SJSA1 (cell line): ENCODE measurements at regions not wholly inside any gene's neighbourhood (a gene's known extent, or its start where the extent isn't known, plus 50 kb on each side); places are given as distances from the start of the nearest gene placed in this dataset.
"Not testable (repeated sequence)": the region's sequence is repeated elsewhere in the genome, so short reads cannot be mapped to it uniquely, and the experiment has no call there.

Source experiments
- DNase-seq, 2 experiments: peaks; one replicate each; pipeline ENCODE4 v3.0.0-alpha.2; 2015 to 2020; ENCODE audit warnings: low spot score in 2 of 2, low read depth in 1 of 2
- H3K27ac ChIP-seq: fragments of 250-450 bp; sonication (Bioruptor Pico); 2 replicates; pipeline ENCODE4 v1.5.1; 2020; ENCODE audit warnings: mild to moderate bottlenecking, moderate library complexity
- H3K27me3 ChIP-seq: fragments of 250-450 bp; sonication (Bioruptor Pico); replicated peaks from 2 replicates; pipeline ENCODE4 v1.5.1; 2020; ENCODE audit warnings: mild to moderate bottlenecking, moderate library complexity
- H3K36me3 ChIP-seq: fragments of 250-450 bp; sonication (Bioruptor Pico); 2 replicates; pipeline ENCODE4 v1.5.1; 2020; ENCODE audit warnings: mild to moderate bottlenecking
- H3K4me1 ChIP-seq: fragments of 250-450 bp; sonication (Bioruptor Pico); replicated peaks from 2 replicates; pipeline ENCODE4 v1.6.1; 2021; ENCODE audit warnings: mild to moderate bottlenecking
- H3K4me3 ChIP-seq: fragments of 250-450 bp; sonication (Bioruptor Pico); 2 replicates; pipeline ENCODE4 v1.5.1; 2020; ENCODE audit warnings: mild to moderate bottlenecking
- H3K9me3 ChIP-seq: fragments of 250-450 bp; sonication (Bioruptor Pico); replicated peaks from 2 replicates; pipeline ENCODE4 v1.5.1; 2020; ENCODE audit warnings: mild to moderate bottlenecking

GRCh38 chr2:125364192-125364983 lies 1291.6 kb upstream of the GYPC start:
- no peaks in the 10 kb centered on the region for H3K27me3 ChIP-seq
- DNase-seq: no peak
- no peak overlapping the region for H3K27ac ChIP-seq
- H3K4me3 ChIP-seq: no peak overlapping the region
- H3K9me3 ChIP-seq: no peaks in the 10 kb centered on the region; the same call in 1 of the 2 replicates
- H3K4me1 ChIP-seq: no peaks in the 10 kb centered on the region
- no peaks in the 10 kb centered on the region for H3K36me3 ChIP-seq

DNA sequence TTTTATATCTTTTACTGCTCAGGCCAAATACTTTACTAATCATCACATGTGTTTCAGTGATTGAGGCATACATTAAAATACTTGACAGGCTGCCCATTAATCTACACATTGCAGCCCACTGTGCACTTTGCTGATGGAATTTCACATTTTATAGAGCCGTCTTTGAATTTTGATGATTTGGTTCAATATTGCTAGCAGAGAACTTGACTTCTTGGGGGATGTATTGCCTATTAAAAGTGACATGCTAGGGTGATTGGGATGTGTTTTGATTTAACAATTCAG lies 1291.0 kb upstream of the GYPC start:
- no peak for DNase-seq
- no peak overlapping the region for H3K27ac ChIP-seq
- no peak overlapping the region for H3K4me3 ChIP-seq
- H3K9me3 ChIP-seq: no peaks in the 10 kb centered on the region; the same call in 1 of the 2 replicates
- H3K36me3 ChIP-seq: no peaks in the 10 kb centered on the region
- H3K27me3 ChIP-seq: no peaks in the 10 kb centered on the region
- no peaks in the 10 kb centered on the region for H3K4me1 ChIP-seq

- DNase-seq: no peak
- H3K9me3 ChIP-seq: no peaks in the 10 kb centered on the region
- H3K27me3 ChIP-seq: no peaks in the 10 kb centered on the region
- H3K4me3 ChIP-seq: no peak overlapping the region
- no peaks in the 10 kb centered on the region for H3K36me3 ChIP-seq
- H3K27ac ChIP-seq: no peak overlapping the region
- H3K4me1 ChIP-seq: no peaks in the 10 kb centered on the region
Observed at GRCh38 chr2:125371867-125372266, 1284.1 kb upstream of the GYPC start.

DNA sequence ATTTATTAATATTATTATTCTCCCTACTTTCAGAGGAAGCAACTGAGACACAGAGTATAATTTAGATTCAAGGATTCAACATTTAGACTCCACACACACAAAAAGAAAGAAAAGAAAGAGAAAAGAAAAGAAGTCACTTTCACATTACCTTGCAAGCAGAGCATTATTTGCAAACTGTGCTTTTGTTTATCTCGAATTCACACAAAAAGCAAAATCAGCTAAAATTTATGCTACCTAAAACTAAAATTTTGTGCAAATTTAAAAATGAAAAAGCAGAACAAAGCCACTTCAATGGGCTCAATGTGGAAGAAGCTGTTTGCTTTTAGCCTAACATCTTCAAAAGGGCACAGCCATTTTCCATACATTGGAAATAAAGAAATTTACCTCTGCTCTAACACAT lies 1282.7 kb upstream of the GYPC start:
- Histone ChIP-seq H3K36me3 (no peaks in the 10 kb centered on the region), H3K9me3 (no peaks in the 10 kb centered on the region), H3K4me3 (no peak overlapping the region), H3K4me1 (no peaks in the 10 kb centered on the region), H3K27ac (no peak overlapping the region), H3K27me3 (no peaks in the 10 kb centered on the region)
- DNase-seq: no peak

DNA sequence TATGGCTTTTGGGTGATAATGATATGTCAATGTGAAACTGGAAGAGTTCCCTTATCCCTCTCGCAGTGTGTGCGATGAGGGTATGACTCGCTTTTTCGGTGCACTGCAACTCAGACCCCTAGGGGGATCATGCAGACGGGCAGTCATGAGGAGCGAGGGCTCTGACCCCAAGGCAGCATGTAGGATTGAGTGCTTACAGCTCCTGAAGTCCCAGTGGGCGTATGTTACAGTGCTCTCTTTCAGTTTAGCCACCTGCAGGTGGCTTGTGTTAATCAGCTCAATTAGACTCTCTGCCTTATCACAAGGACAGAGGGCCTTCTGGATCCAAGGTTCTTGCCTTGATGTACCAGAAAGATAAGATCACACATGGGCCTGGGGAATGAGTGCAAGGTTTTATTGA lies 1269.9 kb upstream of the GYPC start:
- Histone ChIP-seq H3K4me1 (no peaks in the 10 kb centered on the region), H3K4me3 (no peak overlapping the region), H3K9me3 (no peaks in the 10 kb centered on the region), H3K36me3 (no peaks in the 10 kb centered on the region), H3K27me3 (no peaks in the 10 kb centered on the region), H3K27ac (no peak overlapping the region)
- no peak for DNase-seq

- peaks cover 8% of the 10 kb centered on the region; the same call in 1 of the 2 replicates for H3K27me3 ChIP-seq
- no peaks in the 10 kb centered on the region for H3K36me3 ChIP-seq
- no peaks in the 10 kb centered on the region for H3K9me3 ChIP-seq
- DNase-seq: no peak
- no peaks in the 10 kb centered on the region for H3K4me1 ChIP-seq
- no peak overlapping the region for H3K4me3 ChIP-seq
- no peak overlapping the region for H3K27ac ChIP-seq
Observed at GRCh38 chr2:125397535-125398251, 1258.3 kb upstream of the GYPC start.

DNA sequence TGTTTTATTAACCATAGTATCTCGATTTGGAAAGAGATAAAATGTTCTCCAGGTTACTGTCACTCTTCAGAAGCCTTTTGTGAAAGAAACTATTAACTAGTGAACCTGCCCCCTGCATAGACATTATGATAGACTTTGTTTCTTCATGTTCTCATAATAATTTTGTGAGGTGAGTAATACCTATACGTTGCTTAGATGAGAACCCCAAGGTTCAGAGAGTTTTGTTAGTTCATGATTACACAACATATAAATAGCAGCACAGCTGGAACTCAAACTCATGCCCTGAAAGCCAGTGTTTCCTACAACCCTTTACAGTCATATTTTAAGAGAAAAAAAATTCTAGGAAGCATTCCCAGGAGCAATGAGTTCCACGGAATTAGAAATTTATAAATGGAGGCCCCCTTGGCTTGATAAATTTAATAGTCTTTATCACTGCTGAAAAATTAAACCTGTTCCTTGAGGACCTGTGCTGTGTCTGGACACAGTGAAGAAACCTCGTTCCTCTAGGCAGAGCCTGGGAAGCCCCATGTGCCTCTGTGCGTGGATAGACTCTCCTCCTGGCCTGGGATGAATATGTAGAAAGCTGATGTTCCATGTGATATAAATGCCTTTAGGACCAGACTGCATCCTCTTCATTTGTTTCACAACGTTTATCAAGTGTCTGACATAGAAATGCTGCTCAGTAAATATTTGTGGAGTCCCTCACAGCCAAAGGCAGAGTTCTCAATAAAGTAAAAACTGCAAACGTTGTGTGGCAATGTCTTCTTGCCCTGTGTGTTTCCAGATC lies 1257.0 kb upstream of the GYPC start:
- Histone ChIP-seq H3K4me3 (no peak overlapping the region), H3K36me3 (no peaks in the 10 kb centered on the region), H3K9me3 (no peaks in the 10 kb centered on the region), H3K27ac (no peak overlapping the region), H3K4me1 (no peaks in the 10 kb centered on the region), H3K27me3 (peaks cover 8% of the 10 kb centered on the region; the same call in 1 of the 2 replicates)
- DNase-seq: no peak

DNA sequence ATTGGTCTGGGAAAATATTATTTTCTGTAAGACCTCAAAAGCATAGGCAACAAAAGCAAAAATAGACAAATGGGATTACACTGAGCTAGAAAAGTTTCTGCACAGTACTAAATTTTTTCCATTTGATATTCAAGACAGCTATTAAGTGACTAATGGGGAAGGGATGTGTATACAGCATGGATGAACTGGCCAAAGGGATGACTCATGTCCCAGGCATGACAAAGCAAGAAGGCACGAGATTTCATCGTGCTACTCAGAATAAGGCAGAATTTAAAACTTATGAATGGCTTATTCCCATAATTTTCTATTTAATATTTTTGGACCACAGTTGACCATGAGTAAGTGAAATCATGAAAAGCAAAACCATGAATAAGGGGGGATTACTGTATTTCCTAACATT lies 1250.1 kb upstream of the GYPC start:
- Histone ChIP-seq H3K36me3 (no peaks in the 10 kb centered on the region), H3K9me3 (no peaks in the 10 kb centered on the region), H3K4me3 (no peak overlapping the region), H3K27ac (peak overlapping the region; percentile 75), H3K4me1 (peaks cover 16% of the 10 kb centered on the region), H3K27me3 (no peaks in the 10 kb centered on the region)
- peak; percentile 65 to 81 for DNase-seq

DNA sequence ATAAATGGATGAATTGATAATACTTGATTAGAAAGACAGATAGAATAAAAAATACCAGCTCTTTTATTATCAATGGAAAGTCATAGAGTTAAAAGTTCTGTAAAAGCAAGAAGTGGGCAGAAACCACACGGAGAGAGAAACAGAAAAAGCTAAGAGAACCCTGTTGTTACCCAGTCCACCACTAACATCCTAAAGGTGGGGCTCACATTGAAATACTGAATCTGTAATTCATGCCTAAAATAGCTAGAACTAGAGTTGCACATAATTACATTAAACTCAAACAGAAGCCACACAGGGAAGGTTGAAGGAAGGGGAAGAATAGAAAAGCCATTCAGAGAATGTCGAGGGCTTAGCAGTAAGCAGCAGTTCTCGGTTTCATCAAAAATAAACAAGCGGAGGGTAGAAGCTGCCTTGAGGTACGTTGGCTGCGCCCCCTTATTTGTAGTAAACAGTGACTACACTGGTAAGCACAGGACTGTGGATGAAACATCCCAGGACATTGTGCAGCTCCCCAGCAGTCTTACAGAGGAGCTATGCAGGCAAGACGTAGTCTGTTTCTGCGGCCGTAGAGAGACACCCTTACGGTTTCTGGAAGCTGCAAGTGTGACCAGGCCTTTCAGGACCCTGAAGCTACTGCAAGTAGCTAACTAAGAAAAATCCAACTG lies 1247.0 kb upstream of the GYPC start:
- Histone ChIP-seq H3K27ac (no peak overlapping the region), H3K27me3 (no peaks in the 10 kb centered on the region), H3K4me1 (peaks cover 16% of the 10 kb centered on the region), H3K4me3 (no peak overlapping the region), H3K9me3 (no peaks in the 10 kb centered on the region), H3K36me3 (no peaks in the 10 kb centered on the region)
- no peak for DNase-seq

DNA sequence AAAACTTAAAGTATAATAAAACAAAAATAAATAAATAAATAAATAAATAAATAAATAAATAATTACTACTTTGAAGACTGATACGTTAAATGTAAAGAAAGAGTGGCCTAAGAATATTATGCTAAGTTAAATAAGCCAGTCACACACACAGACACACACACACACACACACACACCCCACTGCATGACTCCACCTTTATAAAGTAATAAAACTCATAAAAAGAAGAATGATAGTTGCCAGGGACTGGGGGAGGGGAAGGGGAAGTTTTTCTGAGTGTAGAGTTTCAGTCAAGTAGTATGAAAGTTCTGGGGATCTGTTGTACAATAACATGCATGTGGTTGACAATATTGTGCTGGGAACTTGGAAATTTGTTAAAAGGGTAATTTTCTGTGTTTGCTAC lies 1237.5 kb upstream of the GYPC start:
- Histone ChIP-seq H3K27ac (no peak overlapping the region), H3K4me1 (no peaks in the 10 kb centered on the region), H3K9me3 (no peaks in the 10 kb centered on the region), H3K27me3 (no peaks in the 10 kb centered on the region), H3K4me3 (no peak overlapping the region), H3K36me3 (no peaks in the 10 kb centered on the region)
- DNase-seq: no peak

DNA sequence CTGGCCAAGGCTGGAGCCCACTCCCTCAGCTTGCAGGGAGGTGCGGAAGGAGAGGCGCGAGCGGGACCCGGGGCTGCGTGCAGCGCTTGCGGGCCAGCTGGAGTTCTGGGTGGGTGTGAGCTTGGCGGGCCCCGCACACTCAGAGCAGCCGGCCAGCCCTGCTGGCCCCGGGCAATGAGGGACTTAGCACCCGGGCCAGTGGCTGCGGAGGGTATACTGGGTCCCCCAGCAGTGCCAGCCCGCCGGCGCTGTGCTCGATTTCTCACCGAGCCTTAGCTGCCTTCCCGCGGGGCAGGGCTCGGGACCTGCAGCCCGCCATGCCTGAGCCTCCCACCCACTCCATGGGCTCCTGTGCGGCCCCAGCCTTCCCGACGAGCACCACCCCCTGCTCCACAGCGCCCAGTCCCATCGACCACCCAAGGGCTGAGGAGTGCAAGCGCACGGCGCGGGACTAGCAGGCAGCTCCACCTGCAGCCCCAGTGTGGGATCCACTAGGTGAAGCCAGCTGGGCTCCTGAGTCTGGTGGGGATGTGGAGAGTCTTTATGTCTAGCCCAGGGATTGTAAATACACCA lies 1233.7 kb upstream of the GYPC start:
- H3K27me3 ChIP-seq, H3K4me3 ChIP-seq, H3K4me1 ChIP-seq, DNase-seq, H3K27ac ChIP-seq, H3K36me3 ChIP-seq, H3K9me3 ChIP-seq: not testable (repeated sequence)

DNA sequence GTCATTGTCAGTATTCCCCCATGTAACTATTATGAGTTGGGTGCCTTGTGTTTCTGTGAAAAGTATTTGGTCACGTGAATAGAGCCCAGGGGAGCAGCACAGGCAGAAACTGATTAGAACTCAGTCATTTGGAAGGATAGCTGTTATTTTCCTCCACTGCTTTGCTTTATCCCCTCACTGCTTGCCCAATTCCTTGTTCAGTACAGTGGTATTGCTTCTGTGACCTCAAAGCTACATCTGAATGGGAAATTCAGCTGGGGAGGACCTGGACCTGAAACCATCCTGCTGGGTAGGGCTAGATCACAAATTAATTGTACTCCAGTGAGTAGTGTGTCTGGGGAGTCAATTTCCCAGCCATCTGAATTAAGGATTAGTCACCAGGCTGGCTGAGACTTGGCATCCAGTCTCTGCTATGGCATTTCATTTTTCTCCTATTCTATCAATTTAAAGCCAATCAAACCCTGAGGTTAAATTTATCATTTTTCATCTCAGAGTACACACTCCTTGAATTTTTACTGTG lies 1231.6 kb upstream of the GYPC start:
- no peak overlapping the region for H3K27ac ChIP-seq
- DNase-seq: no peak
- H3K27me3 ChIP-seq: no peaks in the 10 kb centered on the region
- no peak overlapping the region for H3K4me3 ChIP-seq
- no peaks in the 10 kb centered on the region for H3K9me3 ChIP-seq
- H3K36me3 ChIP-seq: no peaks in the 10 kb centered on the region
- H3K4me1 ChIP-seq: no peaks in the 10 kb centered on the region

GRCh38 chr2:125427721-125428315 lies 1228.1 kb upstream of the GYPC start:
- H3K27me3 ChIP-seq: no peaks in the 10 kb centered on the region
- no peaks in the 10 kb centered on the region for H3K36me3 ChIP-seq
- no peaks in the 10 kb centered on the region for H3K4me1 ChIP-seq
- no peaks in the 10 kb centered on the region for H3K9me3 ChIP-seq
- DNase-seq: no peak
- no peak overlapping the region for H3K27ac ChIP-seq
- no peak overlapping the region for H3K4me3 ChIP-seq
